Astrocyte (in vitro differentiated cells and primary cell): ENCODE measurements at regions not wholly inside any gene's neighbourhood (a gene's known extent, or its start where the extent isn't known, plus 50 kb on each side); places are given as distances from the start of the nearest gene placed in this dataset.

Experiments used
- CTCF ChIP-seq: IDR thresholded peaks from 2 replicates; pipeline ENCODE4 v1.5.1; 2011; ENCODE audit warnings: low read depth, mild to moderate bottlenecking, inconsistent platforms, low read length, moderate library complexity; ENCODE audit not compliant: insufficient read depth
- EZH2 ChIP-seq: IDR thresholded peaks from 2 replicates; pipeline ENCODE4 v1.6.1; 2012; ENCODE audit warnings: mild to moderate bottlenecking, low read length, inconsistent platforms; ENCODE audit not compliant: insufficient read depth

DNA sequence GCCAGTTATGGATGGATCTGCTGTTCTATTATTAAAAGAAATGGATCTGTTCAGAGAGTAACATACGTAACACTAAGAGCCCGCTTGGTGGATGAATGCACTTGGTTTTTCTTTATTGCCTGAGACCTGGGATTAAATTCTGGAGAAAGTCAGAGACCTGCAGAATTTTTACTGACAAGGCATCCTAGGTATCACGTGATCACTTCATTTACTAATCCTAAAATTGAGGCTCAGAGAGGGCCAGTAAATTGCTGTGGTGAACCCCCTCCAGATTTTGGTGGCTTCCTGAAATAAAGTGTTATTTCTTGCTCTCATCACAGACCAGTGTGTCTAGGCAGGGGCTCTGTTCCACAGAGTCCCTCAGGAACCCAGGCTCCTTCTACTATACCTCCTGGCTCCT lies 187.9 kb upstream of the LARGE1 start:
- TF ChIP-seq CTCF = no peak
- TF ChIP-seq EZH2 = no peak
